ENCODE measurements at regions not wholly inside any gene's neighbourhood (a gene's known extent, or its start where the extent isn't known, plus 50 kb on each side); places are given as distances from the start of the nearest gene placed in this dataset.

DNA sequence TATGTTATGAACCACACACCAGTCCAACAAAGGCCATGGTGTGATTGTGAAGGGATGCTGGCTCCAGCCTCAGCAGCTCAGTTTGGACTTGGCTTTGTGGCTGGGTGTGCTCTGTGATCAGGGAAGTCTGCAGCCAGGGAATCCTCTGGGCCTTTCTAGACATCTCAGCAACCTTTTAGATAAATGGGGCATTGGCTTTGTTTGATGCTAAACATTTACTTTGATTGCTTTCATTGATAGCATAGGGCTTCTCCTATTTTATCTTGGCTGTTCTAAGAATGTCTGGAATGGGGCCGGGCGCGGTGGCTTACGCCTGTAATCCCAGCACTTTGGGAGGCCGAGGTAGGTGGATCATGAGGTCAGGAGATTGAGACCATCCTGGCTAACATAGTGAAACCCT is 104.5 kb downstream of the VAPA start:
- no peaks in the 10 kb centered on the region for H3K9me3 ChIP-seq (replicated peaks; ENCODE audit: insufficient read depth, low read length)
- H3K4me1 ChIP-seq (ENCODE audit: low read length), result no peaks in the 10 kb centered on the region
- no peaks in the 10 kb centered on the region for H3K36me3 ChIP-seq (replicated peaks; ENCODE audit: insufficient read depth, low read length)
- no peak overlapping the region for H2AFZ ChIP-seq (ENCODE audit: low read length)
- H3K9ac ChIP-seq (ENCODE audit: low read length), result no peak overlapping the region
- TF ChIP-seq, protein P1, sequence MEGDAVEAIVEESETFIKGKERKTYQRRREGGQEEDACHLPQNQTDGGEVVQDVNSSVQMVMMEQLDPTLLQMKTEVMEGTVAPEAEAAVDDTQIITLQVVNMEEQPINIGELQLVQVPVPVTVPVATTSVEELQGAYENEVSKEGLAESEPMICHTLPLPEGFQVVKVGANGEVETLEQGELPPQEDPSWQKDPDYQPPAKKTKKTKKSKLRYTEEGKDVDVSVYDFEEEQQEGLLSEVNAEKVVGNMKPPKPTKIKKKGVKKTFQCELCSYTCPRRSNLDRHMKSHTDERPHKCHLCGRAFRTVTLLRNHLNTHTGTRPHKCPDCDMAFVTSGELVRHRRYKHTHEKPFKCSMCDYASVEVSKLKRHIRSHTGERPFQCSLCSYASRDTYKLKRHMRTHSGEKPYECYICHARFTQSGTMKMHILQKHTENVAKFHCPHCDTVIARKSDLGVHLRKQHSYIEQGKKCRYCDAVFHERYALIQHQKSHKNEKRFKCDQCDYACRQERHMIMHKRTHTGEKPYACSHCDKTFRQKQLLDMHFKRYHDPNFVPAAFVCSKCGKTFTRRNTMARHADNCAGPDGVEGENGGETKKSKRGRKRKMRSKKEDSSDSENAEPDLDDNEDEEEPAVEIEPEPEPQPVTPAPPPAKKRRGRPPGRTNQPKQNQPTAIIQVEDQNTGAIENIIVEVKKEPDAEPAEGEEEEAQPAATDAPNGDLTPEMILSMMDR (IDR thresholded peaks at IDR 0.05; ENCODE audit: low read length), result no peak
- TF ChIP-seq EZH2phosphoT487 (IDR thresholded peaks at IDR 0.05; ENCODE audit: low read length) (no peak), EZH2 (optimal IDR thresholded peaks at IDR 0.05; ENCODE audit: low read depth, low read length) (no peak)
- H3K9me2 ChIP-seq (replicated peaks; ENCODE audit: insufficient read depth, low read length), result no peaks in the 10 kb centered on the region
- no peaks in the 10 kb centered on the region for H3K27me3 ChIP-seq (replicated peaks; ENCODE audit: insufficient read depth, low read length)
- H3K4me2 ChIP-seq (ENCODE audit: low read depth, low read length), result no peak overlapping the region
- H3K79me2 ChIP-seq (ENCODE audit: low read length), result no peaks in the 10 kb centered on the region
- no peaks in the 10 kb centered on the region for H3F3A ChIP-seq (ENCODE audit: insufficient read depth, low read length)
- no peak overlapping the region for H3K27ac ChIP-seq (ENCODE audit: low read length)
- no peaks in the 10 kb centered on the region for H4K20me1 ChIP-seq (ENCODE audit: insufficient read depth, low read length)
- H3K4me3 ChIP-seq (ENCODE audit: low read length), result no peak overlapping the region
- no peak for DNase-seq

DNA sequence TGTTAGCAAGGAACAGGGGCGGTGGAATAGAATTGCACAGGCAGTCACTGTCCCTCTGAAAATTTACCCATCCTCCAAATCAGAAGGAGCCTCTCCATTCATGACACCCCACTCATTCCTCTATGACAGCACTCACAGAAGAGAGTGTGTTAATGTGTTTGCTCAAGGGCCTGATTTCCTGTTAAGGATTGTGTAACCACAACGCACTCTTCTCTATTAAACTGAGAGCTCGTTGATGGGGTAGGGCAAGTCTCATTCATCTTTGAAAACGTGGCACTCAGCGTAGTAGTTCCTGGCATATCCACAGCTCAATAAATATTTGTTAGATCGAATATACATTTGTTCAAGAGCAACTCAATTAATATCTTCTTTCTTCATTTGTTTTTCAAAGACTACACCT is 106.4 kb downstream of the VAPA start:
- Histone ChIP-seq H2AFZ (ENCODE audit: low read length) (no peak overlapping the region), H3K9ac (ENCODE audit: low read length) (no peak overlapping the region), H4K20me1 (ENCODE audit: insufficient read depth, low read length) (no peaks in the 10 kb centered on the region), H3K36me3 (replicated peaks; ENCODE audit: insufficient read depth, low read length) (no peaks in the 10 kb centered on the region), H3F3A (ENCODE audit: insufficient read depth, low read length) (no peaks in the 10 kb centered on the region), H3K4me2 (ENCODE audit: low read depth, low read length) (no peak overlapping the region), H3K27me3 (replicated peaks; ENCODE audit: insufficient read depth, low read length) (no peaks in the 10 kb centered on the region), H3K79me2 (ENCODE audit: low read length) (no peaks in the 10 kb centered on the region), H3K4me3 (ENCODE audit: low read length) (no peak overlapping the region), H3K9me3 (replicated peaks; ENCODE audit: insufficient read depth, low read length) (no peaks in the 10 kb centered on the region), H3K4me1 (ENCODE audit: low read length) (no peaks in the 10 kb centered on the region), H3K27ac (ENCODE audit: low read length) (no peak overlapping the region), H3K9me2 (replicated peaks; ENCODE audit: insufficient read depth, low read length) (no peaks in the 10 kb centered on the region)
- no peak for TF ChIP-seq EZH2 (optimal IDR thresholded peaks at IDR 0.05; ENCODE audit: low read depth, low read length)
- TF ChIP-seq, protein P1 (IDR thresholded peaks at IDR 0.05; ENCODE audit: low read length), result no peak
- no peak for TF ChIP-seq EZH2phosphoT487 (IDR thresholded peaks at IDR 0.05; ENCODE audit: low read length)
- no peak for DNase-seq

DNA sequence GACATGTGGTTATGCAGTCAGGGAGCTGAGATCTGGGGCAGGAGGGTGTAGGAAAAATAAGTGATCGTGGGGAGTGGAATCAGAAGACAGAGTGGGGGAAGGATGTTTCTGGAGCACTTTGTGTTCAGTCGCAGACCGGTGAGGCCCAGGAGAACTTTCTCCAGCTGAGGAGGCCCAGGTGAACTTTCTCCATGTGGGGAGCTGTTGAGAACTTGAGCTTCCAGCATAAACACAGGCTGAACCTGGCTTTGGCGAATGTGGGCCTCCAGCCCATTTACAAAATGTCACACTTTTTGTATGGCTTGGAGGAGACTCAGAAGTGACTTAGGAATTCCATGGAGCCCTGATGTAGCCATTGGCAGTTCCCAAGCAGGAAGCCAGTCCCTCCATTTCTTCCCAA is 108.5 kb downstream of the VAPA start:
- Histone ChIP-seq H4K20me1 (ENCODE audit: insufficient read depth, low read length) (no peaks in the 10 kb centered on the region), H3K9me3 (replicated peaks; ENCODE audit: insufficient read depth, low read length) (no peaks in the 10 kb centered on the region)

More for the DNA sequence above, 108.5 kb downstream of the VAPA start:
- Histone ChIP-seq H3K4me2 (ENCODE audit: low read depth, low read length) (no peak overlapping the region), H3K27me3 (replicated peaks; ENCODE audit: insufficient read depth, low read length) (no peaks in the 10 kb centered on the region), H3K9ac (ENCODE audit: low read length) (no peak overlapping the region), H3K36me3 (replicated peaks; ENCODE audit: insufficient read depth, low read length) (no peaks in the 10 kb centered on the region), H3K79me2 (ENCODE audit: low read length) (no peaks in the 10 kb centered on the region), H3K27ac (ENCODE audit: low read length) (no peak overlapping the region), H2AFZ (ENCODE audit: low read length) (no peak overlapping the region), H3K4me3 (ENCODE audit: low read length) (no peak overlapping the region), H3K4me1 (ENCODE audit: low read length) (no peaks in the 10 kb centered on the region), H3F3A (ENCODE audit: insufficient read depth, low read length) (no peaks in the 10 kb centered on the region), H3K9me2 (replicated peaks; ENCODE audit: insufficient read depth, low read length) (no peaks in the 10 kb centered on the region)
- no peak for DNase-seq
- TF ChIP-seq EZH2phosphoT487 (IDR thresholded peaks at IDR 0.05; ENCODE audit: low read length) (no peak), EZH2 (optimal IDR thresholded peaks at IDR 0.05; ENCODE audit: low read depth, low read length) (no peak)
- TF ChIP-seq, protein P1 (IDR thresholded peaks at IDR 0.05; ENCODE audit: low read length), result no peak

Measured in MM.1S (cell line).